ENCODE measurements at regions not wholly inside any gene's neighbourhood (a gene's known extent, or its start where the extent isn't known, plus 50 kb on each side); places are given as distances from the start of the nearest gene placed in this dataset.

DNA sequence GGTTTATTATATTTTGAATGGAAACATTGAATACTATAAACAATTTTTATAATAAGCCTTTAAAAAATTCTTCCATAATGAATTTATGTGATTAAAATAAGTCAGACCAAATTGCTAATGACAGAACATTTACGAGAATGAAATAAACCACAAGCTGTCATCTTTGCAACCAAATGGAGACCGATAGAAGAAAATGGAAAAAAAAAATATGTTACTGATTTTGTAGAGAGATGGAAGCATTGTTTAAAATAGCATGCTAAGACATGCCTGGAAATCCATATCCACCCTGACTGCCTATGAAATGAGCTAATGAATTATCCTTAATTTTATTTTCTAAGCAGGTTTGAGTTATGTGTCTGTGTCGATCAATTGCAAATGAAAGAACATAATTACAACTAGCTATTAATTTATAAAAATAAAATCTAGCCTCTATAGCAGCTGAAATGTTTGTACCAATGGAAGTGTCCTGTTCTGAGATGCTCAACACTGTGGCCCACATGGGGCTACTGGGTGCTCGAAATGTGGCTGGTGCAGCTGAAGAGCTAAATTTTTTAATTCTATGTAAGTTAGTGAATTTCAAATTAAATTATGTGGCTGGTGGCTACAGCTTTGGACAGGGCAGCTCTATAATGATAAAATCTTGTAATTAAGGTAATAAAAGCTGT is 832.8 kb downstream of the RNF144A start:
- H3K27me3 ChIP-seq (replicated peaks; ENCODE audit: control insufficient read depth, insufficient read depth, low read length): no peaks in the 10 kb centered on the region
- no peak for DNase-seq (ENCODE audit: extremely low read depth, insufficient read length)
- H3K4me3 ChIP-seq (replicated peaks; ENCODE audit: low read depth, low read length): no peak overlapping the region
- TF ChIP-seq, protein P1, sequence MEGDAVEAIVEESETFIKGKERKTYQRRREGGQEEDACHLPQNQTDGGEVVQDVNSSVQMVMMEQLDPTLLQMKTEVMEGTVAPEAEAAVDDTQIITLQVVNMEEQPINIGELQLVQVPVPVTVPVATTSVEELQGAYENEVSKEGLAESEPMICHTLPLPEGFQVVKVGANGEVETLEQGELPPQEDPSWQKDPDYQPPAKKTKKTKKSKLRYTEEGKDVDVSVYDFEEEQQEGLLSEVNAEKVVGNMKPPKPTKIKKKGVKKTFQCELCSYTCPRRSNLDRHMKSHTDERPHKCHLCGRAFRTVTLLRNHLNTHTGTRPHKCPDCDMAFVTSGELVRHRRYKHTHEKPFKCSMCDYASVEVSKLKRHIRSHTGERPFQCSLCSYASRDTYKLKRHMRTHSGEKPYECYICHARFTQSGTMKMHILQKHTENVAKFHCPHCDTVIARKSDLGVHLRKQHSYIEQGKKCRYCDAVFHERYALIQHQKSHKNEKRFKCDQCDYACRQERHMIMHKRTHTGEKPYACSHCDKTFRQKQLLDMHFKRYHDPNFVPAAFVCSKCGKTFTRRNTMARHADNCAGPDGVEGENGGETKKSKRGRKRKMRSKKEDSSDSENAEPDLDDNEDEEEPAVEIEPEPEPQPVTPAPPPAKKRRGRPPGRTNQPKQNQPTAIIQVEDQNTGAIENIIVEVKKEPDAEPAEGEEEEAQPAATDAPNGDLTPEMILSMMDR (IDR thresholded peaks at IDR 0.05; ENCODE audit: insufficient read depth, low read length, poor library complexity, severe bottlenecking): no peak
- no peaks in the 10 kb centered on the region for H3K36me3 ChIP-seq (ENCODE audit: control insufficient read depth, insufficient read depth, low read length)

GRCh38 chr2:7752291-7752690 is 835.1 kb downstream of the RNF144A start:
- DNase-seq (ENCODE audit: extremely low read depth, insufficient read length): no peak
- H3K4me3 ChIP-seq (replicated peaks; ENCODE audit: low read depth, low read length): no peak overlapping the region
- no peaks in the 10 kb centered on the region for H3K36me3 ChIP-seq (ENCODE audit: control insufficient read depth, insufficient read depth, low read length)
- no peaks in the 10 kb centered on the region for H3K27me3 ChIP-seq (replicated peaks; ENCODE audit: control insufficient read depth, insufficient read depth, low read length)
- TF ChIP-seq, protein P1 (IDR thresholded peaks at IDR 0.05; ENCODE audit: insufficient read depth, low read length, poor library complexity, severe bottlenecking): no peak

DNA sequence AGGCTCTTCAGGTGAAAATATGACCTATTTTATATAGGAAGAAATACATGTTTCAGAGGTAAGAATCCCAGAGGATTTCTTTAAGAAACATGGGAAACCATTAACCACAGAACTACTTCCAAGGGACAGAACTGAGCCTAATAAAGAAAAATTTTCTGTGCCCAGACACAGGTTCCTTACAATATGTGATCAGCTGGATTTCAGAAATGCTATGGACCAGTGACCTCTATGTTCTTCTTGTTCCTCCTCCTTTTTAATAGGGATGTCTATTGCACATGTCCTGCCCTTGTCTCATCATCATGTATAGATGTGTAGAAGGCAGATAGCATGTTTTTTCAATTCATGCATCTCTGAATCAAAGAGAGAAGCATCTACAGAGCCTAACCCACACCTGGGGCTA is 836.6 kb downstream of the RNF144A start:
- TF ChIP-seq, protein P1 (IDR thresholded peaks at IDR 0.05; ENCODE audit: insufficient read depth, low read length, poor library complexity, severe bottlenecking): no peak
- Histone ChIP-seq H3K36me3 (ENCODE audit: control insufficient read depth, insufficient read depth, low read length) (no peaks in the 10 kb centered on the region), H3K4me3 (replicated peaks; ENCODE audit: low read depth, low read length) (no peak overlapping the region), H3K27me3 (replicated peaks; ENCODE audit: control insufficient read depth, insufficient read depth, low read length) (no peaks in the 10 kb centered on the region)
- DNase-seq (ENCODE audit: extremely low read depth, insufficient read length): no peak

DNA sequence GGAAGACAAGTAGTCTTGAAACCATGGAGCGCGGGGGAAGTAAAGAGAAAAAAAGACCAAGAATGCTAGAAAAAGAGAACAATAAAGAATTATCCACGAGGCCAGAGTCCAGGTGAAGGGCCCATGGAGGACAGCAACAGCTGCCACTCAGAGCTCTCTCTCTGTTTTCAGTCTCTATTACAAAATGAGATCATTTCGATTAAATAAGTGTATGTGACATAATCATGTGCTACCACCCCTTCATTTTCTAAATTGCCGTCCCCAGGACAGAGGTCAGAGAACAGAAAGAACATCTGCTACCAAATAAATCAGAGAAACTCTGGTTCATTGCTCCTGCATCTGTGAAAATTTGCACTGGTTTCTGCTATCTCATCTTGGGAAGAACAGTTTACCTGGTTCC is 838.7 kb downstream of the RNF144A start:
- H3K27me3 ChIP-seq (replicated peaks; ENCODE audit: control insufficient read depth, insufficient read depth, low read length): no peaks in the 10 kb centered on the region
- TF ChIP-seq, protein P1 (IDR thresholded peaks at IDR 0.05; ENCODE audit: insufficient read depth, low read length, poor library complexity, severe bottlenecking): no peak
- no peaks in the 10 kb centered on the region for H3K36me3 ChIP-seq (ENCODE audit: control insufficient read depth, insufficient read depth, low read length)
- no peak overlapping the region for H3K4me3 ChIP-seq (replicated peaks; ENCODE audit: low read depth, low read length)
- no peak for DNase-seq (ENCODE audit: extremely low read depth, insufficient read length)

DNA sequence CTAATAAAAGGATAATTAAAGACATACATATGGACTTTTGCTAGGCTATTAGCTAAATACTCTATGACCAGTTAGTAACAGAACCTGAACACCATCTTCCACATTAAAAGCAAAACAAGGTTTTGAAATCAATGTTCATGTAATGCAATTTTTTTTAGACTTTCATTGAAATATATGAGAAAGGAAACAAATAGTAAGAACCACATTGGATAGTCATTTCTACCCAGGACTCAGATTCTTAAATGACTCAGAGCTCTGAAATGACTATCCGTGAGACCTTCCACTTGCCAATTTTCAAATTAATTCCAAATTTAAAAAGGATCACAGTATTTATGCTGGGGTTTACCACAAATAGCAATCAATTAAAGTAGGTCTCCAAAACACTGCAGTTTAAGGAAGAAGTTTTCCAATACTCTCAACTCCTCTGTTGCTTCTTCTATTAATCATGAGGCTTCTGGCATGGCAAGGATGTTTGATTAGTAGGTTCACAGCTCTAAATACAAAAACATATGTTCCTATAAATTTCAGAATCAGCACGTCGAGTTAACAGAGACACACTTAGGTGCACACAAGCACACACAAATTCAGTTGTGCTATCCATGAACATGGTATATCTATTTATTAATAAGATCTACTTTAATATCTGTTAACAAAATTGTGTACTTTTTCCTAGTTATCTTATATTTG is 841.0 kb downstream of the RNF144A start:
- TF ChIP-seq, protein P1 (IDR thresholded peaks at IDR 0.05; ENCODE audit: insufficient read depth, low read length, poor library complexity, severe bottlenecking): no peak
- DNase-seq (ENCODE audit: extremely low read depth, insufficient read length): peak; percentile 47
- Histone ChIP-seq H3K4me3 (replicated peaks; ENCODE audit: low read depth, low read length) (no peak overlapping the region), H3K36me3 (ENCODE audit: control insufficient read depth, insufficient read depth, low read length) (no peaks in the 10 kb centered on the region), H3K27me3 (replicated peaks; ENCODE audit: control insufficient read depth, insufficient read depth, low read length) (no peaks in the 10 kb centered on the region)
